ENCODE measurements at regions not wholly inside any gene's neighbourhood (a gene's known extent, or its start where the extent isn't known, plus 50 kb on each side); places are given as distances from the start of the nearest gene placed in this dataset.

- DNase-seq (ENCODE audit: extremely low spot score, unreplicated experiment), result no peak
- no peaks in the 10 kb centered on the region for H3K36me3 Mint-ChIP-seq (ENCODE audit: unreplicated experiment)
- no peaks in the 10 kb centered on the region for H3K4me1 Mint-ChIP-seq (ENCODE audit: unreplicated experiment)
- peaks cover 9% of the 10 kb centered on the region for H3K27me3 Mint-ChIP-seq (ENCODE audit: unreplicated experiment)
- no peak overlapping the region for H3K27ac Mint-ChIP-seq (ENCODE audit: unreplicated experiment)
- H3K9me3 Mint-ChIP-seq (ENCODE audit: unreplicated experiment), result peaks cover 18% of the 10 kb centered on the region
- H3K4me3 Mint-ChIP-seq (ENCODE audit: unreplicated experiment), result no peak overlapping the region
- peak; percentile 20 for TF ChIP-seq CTCF (IDR thresholded peaks at IDR 0.05)
These were observed 101.8 kb upstream of the MAST4 start for GRCh38 chr5:66494437-66494836.

- Mint-ChIP-seq H3K27me3 (ENCODE audit: unreplicated experiment) (peaks cover 6% of the 10 kb centered on the region), H3K9me3 (ENCODE audit: unreplicated experiment) (no peaks in the 10 kb centered on the region), H3K27ac (ENCODE audit: unreplicated experiment) (no peak overlapping the region), H3K36me3 (ENCODE audit: unreplicated experiment) (no peaks in the 10 kb centered on the region), H3K4me3 (ENCODE audit: unreplicated experiment) (no peak overlapping the region), H3K4me1 (ENCODE audit: unreplicated experiment) (no peaks in the 10 kb centered on the region)
- no peak for DNase-seq (ENCODE audit: extremely low spot score, unreplicated experiment)
- peak; percentile 17 for TF ChIP-seq CTCF (IDR thresholded peaks at IDR 0.05)
These were observed 97.4 kb upstream of the MAST4 start for GRCh38 chr5:66498791-66499207.

- Mint-ChIP-seq H3K27me3 (ENCODE audit: unreplicated experiment) (no peaks in the 10 kb centered on the region), H3K27ac (ENCODE audit: unreplicated experiment) (no peak overlapping the region), H3K36me3 (ENCODE audit: unreplicated experiment) (no peaks in the 10 kb centered on the region), H3K4me1 (ENCODE audit: unreplicated experiment) (no peaks in the 10 kb centered on the region), H3K4me3 (ENCODE audit: unreplicated experiment) (no peak overlapping the region), H3K9me3 (ENCODE audit: unreplicated experiment) (no peaks in the 10 kb centered on the region)
- TF ChIP-seq CTCF (IDR thresholded peaks at IDR 0.05), result no peak
- DNase-seq (ENCODE audit: extremely low spot score, unreplicated experiment), result no peak
These were observed 92.9 kb upstream of the MAST4 start for GRCh38 chr5:66503203-66503789.

- Mint-ChIP-seq H3K9me3 (ENCODE audit: unreplicated experiment) (peaks cover 4% of the 10 kb centered on the region), H3K4me1 (ENCODE audit: unreplicated experiment) (no peaks in the 10 kb centered on the region), H3K27me3 (ENCODE audit: unreplicated experiment) (no peaks in the 10 kb centered on the region), H3K27ac (ENCODE audit: unreplicated experiment) (no peak overlapping the region), H3K36me3 (ENCODE audit: unreplicated experiment) (no peaks in the 10 kb centered on the region), H3K4me3 (ENCODE audit: unreplicated experiment) (no peak overlapping the region)
- no peak for DNase-seq (ENCODE audit: extremely low spot score, unreplicated experiment)
- no peak for TF ChIP-seq CTCF (IDR thresholded peaks at IDR 0.05)
These were observed 89.1 kb upstream of the MAST4 start for GRCh38 chr5:66507106-66507505.

GRCh38 chr5:66511491-66511890 is 84.7 kb upstream of the MAST4 start:
- Mint-ChIP-seq H3K4me1 (ENCODE audit: unreplicated experiment) (peaks cover 6% of the 10 kb centered on the region), H3K36me3 (ENCODE audit: unreplicated experiment) (no peaks in the 10 kb centered on the region), H3K27ac (ENCODE audit: unreplicated experiment) (no peak overlapping the region), H3K27me3 (ENCODE audit: unreplicated experiment) (no peaks in the 10 kb centered on the region), H3K9me3 (ENCODE audit: unreplicated experiment) (peaks cover 7% of the 10 kb centered on the region), H3K4me3 (ENCODE audit: unreplicated experiment) (no peak overlapping the region)
- TF ChIP-seq CTCF (IDR thresholded peaks at IDR 0.05), result no peak
- no peak for DNase-seq (ENCODE audit: extremely low spot score, unreplicated experiment)
